Testis (tissue), 2 donors: ENCODE measurements at regions not wholly inside any gene's neighbourhood (a gene's known extent, or its start where the extent isn't known, plus 50 kb on each side); places are given as distances from the start of the nearest gene placed in this dataset.

Experiments
- CTCF ChIP-seq, 3 experiments: fragments of 450-650 bp in 2 of 3; fragments of 200-600 bp in 1 of 3; sonication (generic) in 1 of 3; IDR thresholded peaks; one replicate each; pipeline ENCODE4 v1.5.1; 2016 to 2019; ENCODE audit warnings: antibody characterized with exemption in 3 of 3, mild to moderate bottlenecking in 2 of 3, moderate library complexity in 1 of 3
- POLR2A ChIP-seq: fragments of 450-650 bp; IDR thresholded peaks from one replicate; pipeline ENCODE4 v1.6.1; 2017; ENCODE audit warnings: antibody characterized with exemption, mild to moderate bottlenecking, moderate library complexity

GRCh38 chr2:105660489-105660888 lies 84.2 kb upstream of the NCK2 start:
- TF ChIP-seq CTCF (IDR thresholded peaks at IDR 0.05) (no peak), POLR2A (no peak)
